ENCODE measurements at regions not wholly inside any gene's neighbourhood (a gene's known extent, or its start where the extent isn't known, plus 50 kb on each side); places are given as distances from the start of the nearest gene placed in this dataset.

DNA sequence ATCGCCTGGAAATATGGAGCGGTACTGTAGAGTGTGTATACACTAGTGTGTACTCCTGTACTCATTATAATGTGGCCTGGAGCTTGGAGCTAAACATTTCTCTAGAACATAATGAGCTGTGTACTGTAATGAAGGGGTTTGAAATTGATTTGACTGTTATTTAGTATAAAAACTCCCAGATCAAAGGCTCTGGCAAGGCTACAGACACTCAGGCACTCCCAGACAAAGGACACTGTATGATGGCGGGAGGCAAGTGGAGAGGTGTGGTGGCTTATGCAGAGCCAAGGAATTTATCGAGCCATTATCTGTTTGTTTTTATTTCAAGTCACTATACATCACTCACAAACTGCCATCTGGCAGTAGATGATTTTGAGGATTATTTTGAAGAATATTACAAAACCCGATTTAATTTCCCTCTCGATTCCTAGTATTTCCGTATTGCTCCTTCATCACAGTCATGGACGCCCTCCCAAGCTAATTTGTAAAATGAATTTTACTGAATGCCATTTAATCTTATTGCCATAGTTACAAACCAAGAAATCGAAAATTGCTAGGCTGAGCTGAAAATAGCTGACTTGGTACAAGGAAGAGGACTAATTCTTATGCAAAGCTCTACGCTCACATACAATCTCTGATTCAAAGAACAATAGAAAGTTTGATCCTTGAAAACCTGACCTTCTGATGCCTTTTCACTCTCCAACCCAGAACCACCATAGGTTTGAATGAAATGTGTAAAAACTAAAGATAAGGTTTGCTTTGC is 240.2 kb upstream of the SEMA6A start:
- H3K36me3 ChIP-seq = no peaks in the 10 kb centered on the region
- H3K27me3 ChIP-seq (replicated peaks in 1 of 7) = no peaks in the 10 kb centered on the region
- intact Hi-C loops (cut with DNase I; ENCODE audit: low total_unique reads) = no loop called here
- H3K9me3 ChIP-seq = no peaks in the 10 kb centered on the region
- H3K4me1 ChIP-seq = no peaks in the 10 kb centered on the region
- TF ChIP-seq, protein P1, sequence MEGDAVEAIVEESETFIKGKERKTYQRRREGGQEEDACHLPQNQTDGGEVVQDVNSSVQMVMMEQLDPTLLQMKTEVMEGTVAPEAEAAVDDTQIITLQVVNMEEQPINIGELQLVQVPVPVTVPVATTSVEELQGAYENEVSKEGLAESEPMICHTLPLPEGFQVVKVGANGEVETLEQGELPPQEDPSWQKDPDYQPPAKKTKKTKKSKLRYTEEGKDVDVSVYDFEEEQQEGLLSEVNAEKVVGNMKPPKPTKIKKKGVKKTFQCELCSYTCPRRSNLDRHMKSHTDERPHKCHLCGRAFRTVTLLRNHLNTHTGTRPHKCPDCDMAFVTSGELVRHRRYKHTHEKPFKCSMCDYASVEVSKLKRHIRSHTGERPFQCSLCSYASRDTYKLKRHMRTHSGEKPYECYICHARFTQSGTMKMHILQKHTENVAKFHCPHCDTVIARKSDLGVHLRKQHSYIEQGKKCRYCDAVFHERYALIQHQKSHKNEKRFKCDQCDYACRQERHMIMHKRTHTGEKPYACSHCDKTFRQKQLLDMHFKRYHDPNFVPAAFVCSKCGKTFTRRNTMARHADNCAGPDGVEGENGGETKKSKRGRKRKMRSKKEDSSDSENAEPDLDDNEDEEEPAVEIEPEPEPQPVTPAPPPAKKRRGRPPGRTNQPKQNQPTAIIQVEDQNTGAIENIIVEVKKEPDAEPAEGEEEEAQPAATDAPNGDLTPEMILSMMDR (IDR thresholded peaks at IDR 0.05 in 8 of 11, conservative IDR thresholded peaks at IDR 0.05 in 3 of 11) = no peak
- no peak for TF ChIP-seq POLR2A (IDR thresholded peaks at IDR 0.05)
- TF ChIP-seq POLR2AphosphoS5 (IDR thresholded peaks at IDR 0.05) = no peak
- 90 to 94% (median 93%) methylated on average over 10 of the region's 10 CpGs for WGBS, 5 donors
- no peak for DNase-seq
- no peak overlapping the region for H3K4me3 ChIP-seq
- H3K27ac ChIP-seq = no peak overlapping the region

DNA sequence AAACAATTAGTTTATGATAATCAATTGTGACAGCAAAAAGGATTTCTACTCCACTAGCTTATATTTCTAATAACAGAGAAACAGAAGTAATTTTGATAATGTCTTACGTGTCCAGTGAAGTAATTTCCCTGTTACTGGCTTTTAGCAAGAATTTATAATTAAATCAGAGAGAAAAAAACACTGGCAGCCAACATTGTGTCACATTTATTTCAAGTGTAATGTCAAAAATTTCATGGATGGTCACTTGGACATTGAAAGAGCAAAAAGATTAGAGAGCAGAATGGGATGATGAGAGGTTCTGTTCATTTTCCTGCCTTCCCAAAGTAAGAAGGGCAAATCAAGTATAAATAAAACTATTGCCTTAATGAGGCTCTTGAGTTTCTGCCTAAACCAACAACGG is 239.3 kb upstream of the SEMA6A start:
- Histone ChIP-seq H3K27ac (no peak overlapping the region), H3K9me3 (no peaks in the 10 kb centered on the region), H3K4me3 (no peak overlapping the region), H3K36me3 (no peaks in the 10 kb centered on the region), H3K4me1 (no peaks in the 10 kb centered on the region), H3K27me3 (replicated peaks in 1 of 7) (no peaks in the 10 kb centered on the region)
- WGBS, 5 donors = 57 to 81% (median 73%) methylated on average over 2 of the region's 2 CpGs
- TF ChIP-seq POLR2AphosphoS5 (IDR thresholded peaks at IDR 0.05) (no peak), POLR2A (IDR thresholded peaks at IDR 0.05) (no peak)
- TF ChIP-seq, protein P1 (IDR thresholded peaks at IDR 0.05 in 8 of 11, conservative IDR thresholded peaks at IDR 0.05 in 3 of 11) = no peak
- no peak for DNase-seq
- intact Hi-C loops (cut with DNase I; ENCODE audit: low total_unique reads) = no loop called here

DNA sequence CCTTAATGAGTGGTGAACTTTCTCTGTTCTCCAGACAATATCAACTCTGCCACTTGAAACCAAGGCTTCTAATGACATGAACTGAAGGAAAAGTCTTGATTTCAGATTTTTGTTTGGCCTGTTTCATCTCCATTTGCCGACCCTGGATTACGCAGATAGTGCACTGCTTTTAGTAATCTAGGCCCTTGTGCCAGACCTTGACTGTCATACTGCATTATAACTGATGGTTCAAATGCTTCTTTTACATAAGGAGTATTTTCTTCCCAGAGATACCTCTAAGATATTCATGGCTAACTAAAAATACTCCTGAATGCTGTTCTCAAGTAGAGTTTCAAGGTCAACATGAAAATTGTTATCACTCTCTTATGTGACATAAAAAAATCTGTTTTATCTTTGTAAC is 238.7 kb upstream of the SEMA6A start:
- no peak for DNase-seq
- H3K36me3 ChIP-seq = no peaks in the 10 kb centered on the region
- H3K9me3 ChIP-seq = no peaks in the 10 kb centered on the region
- TF ChIP-seq, protein P1 (IDR thresholded peaks at IDR 0.05 in 8 of 11, conservative IDR thresholded peaks at IDR 0.05 in 3 of 11) = no peak
- no peak for TF ChIP-seq POLR2A (IDR thresholded peaks at IDR 0.05)
- TF ChIP-seq POLR2AphosphoS5 (IDR thresholded peaks at IDR 0.05) = no peak
- 79 to 94% (median 84%) methylated on average over 2 of the region's 2 CpGs for WGBS, 5 donors
- no peak overlapping the region for H3K4me3 ChIP-seq
- intact Hi-C loops (cut with DNase I; ENCODE audit: low total_unique reads) = no loop called here
- H3K27me3 ChIP-seq (replicated peaks in 1 of 7) = no peaks in the 10 kb centered on the region
- H3K4me1 ChIP-seq = no peaks in the 10 kb centered on the region
- no peak overlapping the region for H3K27ac ChIP-seq

DNA sequence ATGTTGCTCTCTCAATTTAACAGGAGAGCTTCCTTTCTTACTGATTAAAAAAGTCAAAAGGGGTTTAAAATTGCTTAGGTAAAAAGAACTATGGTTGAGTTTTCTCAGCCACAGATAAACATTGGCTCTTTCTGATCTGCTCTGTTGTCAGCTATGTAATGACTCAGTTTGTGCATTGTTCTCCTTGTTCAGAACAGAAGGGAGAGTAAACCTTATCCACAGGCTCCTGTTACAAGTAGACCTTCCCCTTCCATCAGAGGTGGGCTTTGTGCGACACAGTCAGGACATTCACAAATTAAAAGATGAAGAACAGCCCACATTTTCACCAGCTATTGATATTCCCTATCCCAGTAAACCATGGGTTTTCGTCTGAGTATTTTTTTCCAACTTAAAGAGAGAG is 236.3 kb upstream of the SEMA6A start:
- no peak for DNase-seq
- no peaks in the 10 kb centered on the region for H3K9me3 ChIP-seq
- no peak overlapping the region for H3K27ac ChIP-seq
- H3K4me3 ChIP-seq = no peak overlapping the region
- TF ChIP-seq, protein P1 (IDR thresholded peaks at IDR 0.05 in 8 of 11, conservative IDR thresholded peaks at IDR 0.05 in 3 of 11) = no peak
- TF ChIP-seq POLR2A (IDR thresholded peaks at IDR 0.05) (no peak), POLR2AphosphoS5 (IDR thresholded peaks at IDR 0.05) (no peak)
- intact Hi-C loops (cut with DNase I; ENCODE audit: low total_unique reads) = no loop called here
- no peaks in the 10 kb centered on the region for H3K27me3 ChIP-seq (replicated peaks in 1 of 7)
- 77 to 99% (median 91%) methylated on average over 2 of the region's 2 CpGs for WGBS, 5 donors
- no peaks in the 10 kb centered on the region for H3K36me3 ChIP-seq
- H3K4me1 ChIP-seq = no peaks in the 10 kb centered on the region

Measured in spleen (tissue), 11 donors.